ENCODE measurements at regions not wholly inside any gene's neighbourhood (a gene's known extent, or its start where the extent isn't known, plus 50 kb on each side); places are given as distances from the start of the nearest gene placed in this dataset.
A peak's percentile ranks its signal among the peaks of the same experiment; 100 is the strongest.
"Not testable (repeated sequence)": the region's sequence is repeated elsewhere in the genome, so short reads cannot be mapped to it uniquely, and the experiment has no call there.

- no peak for DNase-seq
Observed at GRCh38 chr2:7845332-7845731, 836.5 kb upstream of the ID2 start.

GRCh38 chr2:7846607-7847006 is 835.2 kb upstream of the ID2 start:
- no peak for DNase-seq

- DNase-seq, result no peak
Observed at GRCh38 chr2:7847321-7847720, 834.5 kb upstream of the ID2 start.

- DNase-seq, result no peak
Observed at GRCh38 chr2:7849027-7849426, 832.8 kb upstream of the ID2 start.

- no peak for DNase-seq
Observed at GRCh38 chr2:7849531-7849930, 832.3 kb upstream of the ID2 start.

GRCh38 chr2:7852546-7852945 is 829.3 kb upstream of the ID2 start:
- no peak for DNase-seq

GRCh38 chr2:7857904-7858303 is 824.0 kb upstream of the ID2 start:
- no peak for DNase-seq

- peak; percentile 55 to 57 for DNase-seq
Observed at GRCh38 chr2:7858624-7859023, 823.2 kb upstream of the ID2 start.

GRCh38 chr2:7860693-7861092 is 821.2 kb upstream of the ID2 start:
- no peak for DNase-seq

GRCh38 chr2:7861910-7862702 is 819.8 kb upstream of the ID2 start:
- DNase-seq, result no peak

GRCh38 chr2:7866104-7866503 is 815.8 kb upstream of the ID2 start:
- no peak for DNase-seq

- no peak for DNase-seq
Observed at GRCh38 chr2:7866825-7867224, 815.0 kb upstream of the ID2 start.

GRCh38 chr2:7867867-7868266 is 814.0 kb upstream of the ID2 start:
- DNase-seq, result no peak

GRCh38 chr2:7868836-7869235 is 813.0 kb upstream of the ID2 start:
- no peak for DNase-seq

- DNase-seq, result not testable (repeated sequence)
Observed at GRCh38 chr2:7876445-7876844, 805.4 kb upstream of the ID2 start.

- DNase-seq, result not testable (repeated sequence)
Observed at GRCh38 chr2:7878266-7878665, 803.6 kb upstream of the ID2 start.

GRCh38 chr2:7878786-7879482 is 802.9 kb upstream of the ID2 start:
- DNase-seq, result no peak

- peak; percentile 72 to 74 for DNase-seq
Observed at GRCh38 chr2:7879483-7879835, 802.4 kb upstream of the ID2 start.

GRCh38 chr2:7880126-7880525 is 801.7 kb upstream of the ID2 start:
- no peak for DNase-seq

- DNase-seq, result no peak
Observed at GRCh38 chr2:7880566-7880965, 801.3 kb upstream of the ID2 start.

GRCh38 chr2:7881063-7881462 is 800.8 kb upstream of the ID2 start:
- no peak for DNase-seq

GRCh38 chr2:7881466-7881865 is 800.4 kb upstream of the ID2 start:
- DNase-seq, result no peak

GRCh38 chr2:7882296-7882695 is 799.6 kb upstream of the ID2 start:
- DNase-seq, result no peak

GRCh38 chr2:7884338-7884737 is 797.5 kb upstream of the ID2 start:
- DNase-seq, result no peak

All from right lung (tissue), 2 donors.